Ishikawa (cell line): ENCODE measurements at regions not wholly inside any gene's neighbourhood (a gene's known extent, or its start where the extent isn't known, plus 50 kb on each side); places are given as distances from the start of the nearest gene placed in this dataset.

Experiments
- CREB1 ChIP-seq: IDR thresholded peaks from 2 replicates; pipeline ENCODE4 v1.6.1; 2012; ENCODE audit warnings: low read depth
- EP300 ChIP-seq: IDR thresholded peaks from 2 replicates; pipeline ENCODE4 v1.6.1; 2012; ENCODE audit warnings: borderline replicate concordance
- FOXM1 ChIP-seq: IDR thresholded peaks from 2 replicates; pipeline ENCODE4 v1.6.1; 2012; ENCODE audit warnings: low read depth, borderline replicate concordance
- MAX ChIP-seq: IDR thresholded peaks from 2 replicates; pipeline ENCODE4 v1.6.1; 2012
- RAD21 ChIP-seq: IDR thresholded peaks from 2 replicates; pipeline ENCODE4 v1.6.1; 2012; ENCODE audit warnings: low read depth
- REST ChIP-seq: IDR thresholded peaks from 2 replicates; pipeline ENCODE4 v1.6.1; 2012; ENCODE audit warnings: low read depth, mild to moderate bottlenecking
- TAF1 ChIP-seq: IDR thresholded peaks from 2 replicates; pipeline ENCODE4 v1.6.1; 2012; ENCODE audit warnings: low read depth, mild to moderate bottlenecking
- TCF12 ChIP-seq: IDR thresholded peaks from 2 replicates; pipeline ENCODE4 v1.6.1; 2012; ENCODE audit warnings: low read depth
- TEAD4 ChIP-seq: IDR thresholded peaks from 2 replicates; pipeline ENCODE4 v1.6.1; 2012
- ZBTB7A ChIP-seq: IDR thresholded peaks from 2 replicates; pipeline ENCODE4 v1.6.1; 2012; ENCODE audit warnings: low read depth

- TF ChIP-seq ZBTB7A (no peak), MAX (no peak), REST (no peak), RAD21 (no peak), EP300 (no peak), TAF1 (no peak), TCF12 (no peak), FOXM1 (no peak), CREB1 (no peak), TEAD4 (no peak)
These were observed 391.0 kb downstream of the SPRY1 start for GRCh38 chr4:123787512-123788080.
